GM21786 (cell line): ENCODE measurements at regions not wholly inside any gene's neighbourhood (a gene's known extent, or its start where the extent isn't known, plus 50 kb on each side); places are given as distances from the start of the nearest gene placed in this dataset.

Experiments used
- ATAC-seq: cut with Tn5 transposase; IDR thresholded peaks from one replicate; pipeline ENCODE4 v1.9.1; 2021; ENCODE audit not compliant: unreplicated experiment

GRCh38 chr15:95536638-95537037 lies 793.9 kb upstream of the NR2F2 start:
- ATAC-seq: no peak

- ATAC-seq: no peak
These were observed 791.8 kb upstream of the NR2F2 start for GRCh38 chr15:95538693-95539092.

- ATAC-seq: no peak
These were observed 789.2 kb upstream of the NR2F2 start for GRCh38 chr15:95541301-95541700.

- ATAC-seq: no peak
These were observed 781.2 kb upstream of the NR2F2 start for GRCh38 chr15:95549168-95549738.

GRCh38 chr15:95550702-95551101 lies 779.8 kb upstream of the NR2F2 start:
- no peak for ATAC-seq

GRCh38 chr15:95556225-95556624 lies 774.3 kb upstream of the NR2F2 start:
- ATAC-seq: no peak

GRCh38 chr15:95556866-95557225 lies 773.7 kb upstream of the NR2F2 start:
- ATAC-seq: no peak

GRCh38 chr15:95557226-95558046 lies 773.1 kb upstream of the NR2F2 start:
- ATAC-seq: no peak

GRCh38 chr15:95558131-95558530 lies 772.4 kb upstream of the NR2F2 start:
- ATAC-seq: no peak

- ATAC-seq: no peak
These were observed 771.6 kb upstream of the NR2F2 start for GRCh38 chr15:95558916-95559315.

- ATAC-seq: no peak
These were observed 770.6 kb upstream of the NR2F2 start for GRCh38 chr15:95559875-95560394.

- no peak for ATAC-seq
These were observed 769.0 kb upstream of the NR2F2 start for GRCh38 chr15:95561463-95561862.

- ATAC-seq: no peak
These were observed 766.9 kb upstream of the NR2F2 start for GRCh38 chr15:95563634-95564033.

- ATAC-seq: no peak
These were observed 765.4 kb upstream of the NR2F2 start for GRCh38 chr15:95565016-95565600.

GRCh38 chr15:95565690-95566089 lies 764.8 kb upstream of the NR2F2 start:
- no peak for ATAC-seq

GRCh38 chr15:95567686-95568085 lies 762.8 kb upstream of the NR2F2 start:
- no peak for ATAC-seq

- ATAC-seq: no peak
These were observed 756.4 kb upstream of the NR2F2 start for GRCh38 chr15:95574053-95574452.

- ATAC-seq: no peak
These were observed 752.6 kb upstream of the NR2F2 start for GRCh38 chr15:95577927-95578326.

- no peak for ATAC-seq
These were observed 750.4 kb upstream of the NR2F2 start for GRCh38 chr15:95580121-95580520.

- ATAC-seq: no peak
These were observed 748.9 kb upstream of the NR2F2 start for GRCh38 chr15:95581595-95581994.

- ATAC-seq: no peak
These were observed 746.4 kb upstream of the NR2F2 start for GRCh38 chr15:95584088-95584487.

GRCh38 chr15:95588056-95588455 lies 742.4 kb upstream of the NR2F2 start:
- ATAC-seq: no peak
